K562 (cell line): ENCODE measurements at regions not wholly inside any gene's neighbourhood (a gene's known extent, or its start where the extent isn't known, plus 50 kb on each side); places are given as distances from the start of the nearest gene placed in this dataset.

Source experiments
- ATAC-seq: fragments of 200-7000 bp; cut with Tn5 transposase; 3 replicates; pipeline ENCODE4 v1.9.1; 2020; ENCODE audit warnings: moderate library complexity
- BruUV-seq: library from RNA; stranded (reverse); fragments of 400-500 nt; replicated peaks from 2 replicates; lab custom pipeline; 2021; lab: Mats Ljungman, UMichigan
- CTCF ChIA-PET: fragments of 300-600 bp; formaldehyde crosslinking; extraction: SDS; loops from one replicate; lab custom pipeline; 2021; ENCODE audit warnings: low intra/inter-chr PET ratio; lab: Yijun Ruan, JAX
- POLR2A ChIA-PET: fragments of 300-600, 350-650 bp; sonication (Branson Sonifier 250); formaldehyde crosslinking; extraction: SDS; loops from one replicate; lab custom pipeline; 2021; ENCODE audit warnings: antibody characterized with exemption, inconsistent platforms; lab: Yijun Ruan, JAX
- DNase-seq, 4 experiments: peaks; one replicate each; pipeline versions ENCODE4 v3.0.0 to v3.0.0-alpha.2; 2011 to 2018; ENCODE audit warnings: low spot score in 3 of 4, mixed read lengths in 3 of 4; ENCODE audit errors: extremely low read depth in 1 of 4
- FAIRE-seq: peaks from 2 replicates; lab custom pipeline; 2011; peaks lifted over from hg19 to GRCh38; lab: Jason Lieb, UNC
- H2AFZ ChIP-seq: 2 replicates; pipeline ENCODE4 v1.6.0; 2011; ENCODE audit warnings: low read depth, low read length, control low read depth, inconsistent platforms
- H3K27ac ChIP-seq: fragments of 200-600 bp; 3 replicates; pipeline ENCODE4 v1.8.0; 2011; ENCODE audit warnings: low read depth, mild to moderate bottlenecking, control low read depth, inconsistent platforms, low read length, moderate library complexity, mixed read lengths; ENCODE audit errors: extremely low read depth
- H3K27me3 ChIP-seq, 2 experiments: fragments of 300-600 bp in 1 of 2; 2 replicates in 1 of 2; 3 replicates in 1 of 2; pipeline versions ENCODE4 v1.6.0 to v1.8.0; 2011; ENCODE audit warnings: inconsistent platforms in 2 of 2, low read length in 2 of 2, mild to moderate bottlenecking in 1 of 2, mixed read lengths in 1 of 2, moderate library complexity in 1 of 2; ENCODE audit not compliant: control insufficient read depth in 2 of 2, insufficient read depth in 2 of 2
- H3K36me3 ChIP-seq: fragments of 300-600 bp; 3 replicates; pipeline ENCODE4 v1.8.0; 2011; ENCODE audit warnings: mild to moderate bottlenecking, low read length, inconsistent platforms; ENCODE audit not compliant: control insufficient read depth, insufficient read depth
- H3K4me1 ChIP-seq, 2 experiments: fragments of 200-600 bp in 1 of 2; replicated peaks in 1 of 2; 2 replicates in 1 of 2; 3 replicates in 1 of 2; pipeline versions ENCODE4 v1.5.1 to v1.8.0; 2011; ENCODE audit warnings: inconsistent platforms in 2 of 2, low read length in 2 of 2, mild to moderate bottlenecking in 1 of 2, mixed read lengths in 1 of 2, moderate library complexity in 1 of 2; ENCODE audit not compliant: control insufficient read depth in 2 of 2, insufficient read depth in 2 of 2
- H3K4me2 ChIP-seq: 2 replicates; pipeline ENCODE4 v1.6.1; 2011; ENCODE audit warnings: low read length, control low read depth, inconsistent platforms, mixed read lengths; ENCODE audit not compliant: insufficient read depth
- H3K4me3 ChIP-seq: fragments of 200-600 bp; sonication (generic), shearing (Covaris generic); 2 replicates; pipeline ENCODE4 v1.5.1; 2016; ENCODE audit warnings: control low read depth, inconsistent platforms
- H3K79me2 ChIP-seq: fragments of 200-600 bp; 3 replicates; pipeline ENCODE4 v1.8.0; 2011; ENCODE audit warnings: low read length, inconsistent platforms; ENCODE audit not compliant: control insufficient read depth, insufficient read depth
- H3K9ac ChIP-seq, 2 experiments: 2 replicates each; pipeline versions ENCODE4 v1.6.0 to v1.6.1; 2011; ENCODE audit warnings: low read depth in 2 of 2, low read length in 2 of 2, control low read depth in 1 of 2, inconsistent platforms in 1 of 2, mild to moderate bottlenecking in 1 of 2, mixed read lengths in 1 of 2; ENCODE audit not compliant: insufficient read depth in 1 of 2
- H3K9me1 ChIP-seq: one replicate; pipeline ENCODE4 v1.6.0; 2011; ENCODE audit warnings: inconsistent platforms, mild to moderate bottlenecking, low read length, moderate library complexity; ENCODE audit not compliant: control insufficient read depth, insufficient read depth
- H3K9me3 ChIP-seq: replicated peaks from 2 replicates; pipeline ENCODE4 v1.5.1; 2011; ENCODE audit warnings: low read depth, low read length, inconsistent platforms; ENCODE audit not compliant: control insufficient read depth, insufficient read depth
- H4K20me1 ChIP-seq: replicated peaks from 2 replicates; pipeline ENCODE4 v1.6.1; 2011; ENCODE audit warnings: low read length, inconsistent platforms, mixed read lengths; ENCODE audit not compliant: control insufficient read depth, insufficient read depth
- ADNP ChIP-seq: fragments of 200-800 bp; sonication (Bioruptor generic); IDR thresholded peaks from 2 replicates; pipeline ENCODE4 v1.6.1; 2016; ENCODE audit warnings: missing genetic modification characterization, missing compliant biosample characterization
- BHLHE40 ChIP-seq: IDR thresholded peaks from 2 replicates; pipeline ENCODE4 v1.6.1; 2011; ENCODE audit warnings: low read length, improper control_type of control experiment
- C11orf30 ChIP-seq: fragments of 450-650 bp; IDR thresholded peaks from 2 replicates; pipeline ENCODE4 v1.6.1; 2016; ENCODE audit warnings: low read depth, mild to moderate bottlenecking
- NFIX ChIP-seq: fragments of 250-450 bp; sonication (Bioruptor Pico); IDR thresholded peaks from 2 replicates; pipeline ENCODE4 v1.4.0; 2020; ENCODE audit warnings: low read depth, mild to moderate bottlenecking, moderate library complexity
- NFYB ChIP-seq: IDR thresholded peaks from 2 replicates; pipeline ENCODE4 v1.6.1; 2011; ENCODE audit warnings: mild to moderate bottlenecking, moderate library complexity; ENCODE audit not compliant: insufficient read length; ENCODE audit errors: extremely low read depth
- PML ChIP-seq: IDR thresholded peaks from 2 replicates; pipeline ENCODE4 v1.6.1; 2012; ENCODE audit warnings: low read length, inconsistent platforms
- SIRT6 ChIP-seq: IDR thresholded peaks from one replicate; pipeline ENCODE4 v1.6.1; 2012; ENCODE audit warnings: low read depth, mild to moderate bottlenecking, control low read depth, inconsistent platforms, low read length, moderate library complexity
- ZNF436 ChIP-seq: fragments of 250-450, 450-650 bp; sonication (Bioruptor Pico); formaldehyde crosslinking; IDR thresholded peaks from 2 replicates; pipeline ENCODE4 v1.7.0; 2020; ENCODE audit warnings: mild to moderate bottlenecking
- WGBS: fragments of 100-300 bp; shearing (Covaris generic); methylation state at CpG from one replicate; pipeline ENCODE4 v1.1.6; 2016; ENCODE audit warnings: low coverage, mixed read lengths; ENCODE audit not compliant: insufficient coverage; ENCODE audit errors: missing lambda C conversion rate; 5-methylcytosine and 5-hydroxymethylcytosine counted together
- in situ Hi-C: fragments of 300-500 bp; cut with MboI; formaldehyde crosslinking; loops from 4 replicates; pipeline ENCODE4 v1.15.0; 2018; ENCODE audit warnings: inconsistent platforms, mixed read lengths
- intact Hi-C: fragments of 100-400 bp; cut with micrococcal nuclease; formaldehyde crosslinking; loops from 2 replicates; pipeline ENCODE4 v1.14.2; 2022

- Histone ChIP-seq H3K36me3 (no peaks in the 10 kb centered on the region), H3K4me1 (no peaks in the 10 kb centered on the region; a peak in 2 of 5 replicates), H3K27ac (no peak overlapping the region), H3K79me2 (no peaks in the 10 kb centered on the region), H2AFZ (no peak overlapping the region), H3K9me3 (no peaks in the 10 kb centered on the region), H3K9me1 (no peaks in the 10 kb centered on the region), H3K9ac (no peak overlapping the region), H3K4me2 (no peak overlapping the region), H4K20me1 (no peaks in the 10 kb centered on the region), H3K4me3 (no peak overlapping the region), H3K27me3 (no peaks in the 10 kb centered on the region)
- TF ChIP-seq NFIX (CRISPR knock-in tag) = no peak
- TF ChIP-seq C11orf30 = no peak
- TF ChIP-seq PML = no peak
- TF ChIP-seq NFYB = no peak
- no peak for TF ChIP-seq ZNF436 (CRISPR knock-in tag)
- no peak for TF ChIP-seq BHLHE40
- POLR2A ChIA-PET = no interaction called here
- FAIRE-seq (no peak), ATAC-seq (no peak), DNase-seq (no peak)
- intact Hi-C loops = no loop called here
- in situ Hi-C loops = no loop called here
- CTCF ChIA-PET = no interaction called here
- 53% methylated on average over 4 of the region's 4 CpGs for WGBS
- no TSS peak for BruUV-seq
These were observed 101.3 kb upstream of the EGFL6 start for GRCh38 chrX:13468096-13468495.

GRCh38 chrX:13467243-13467642, 102.2 kb upstream of the EGFL6 start:
- Histone ChIP-seq H3K4me3 (no peak overlapping the region), H3K27ac (no peak overlapping the region), H4K20me1 (no peaks in the 10 kb centered on the region), H3K9ac (no peak overlapping the region), H3K4me1 (no peaks in the 10 kb centered on the region; a peak in 2 of 5 replicates), H3K9me3 (no peaks in the 10 kb centered on the region), H3K79me2 (no peaks in the 10 kb centered on the region), H2AFZ (no peak overlapping the region), H3K36me3 (no peaks in the 10 kb centered on the region), H3K4me2 (no peak overlapping the region), H3K9me1 (no peaks in the 10 kb centered on the region), H3K27me3 (no peaks in the 10 kb centered on the region)
- FAIRE-seq (no peak), DNase-seq (no peak), ATAC-seq (no peak)
- ChIA-PET CTCF (no interaction called here), POLR2A (interaction anchor here (1.0 kb wide), 1 partner anchor 14 kb away, joined by 3 read pairs; no protein-coding TSS in a partner anchor)
- in situ Hi-C loops (no loop called here), intact Hi-C loops (no loop called here)
- TF ChIP-seq ADNP (tag) (no peak), SIRT6 (no peak)
- WGBS = 0% methylated on average over 1 of the region's 1 CpG
- no TSS peak for BruUV-seq
